ENCODE measurements at regions not wholly inside any gene's neighbourhood (a gene's known extent, or its start where the extent isn't known, plus 50 kb on each side); places are given as distances from the start of the nearest gene placed in this dataset.
A peak's percentile ranks its signal among the peaks of the same experiment; 100 is the strongest.

DNA sequence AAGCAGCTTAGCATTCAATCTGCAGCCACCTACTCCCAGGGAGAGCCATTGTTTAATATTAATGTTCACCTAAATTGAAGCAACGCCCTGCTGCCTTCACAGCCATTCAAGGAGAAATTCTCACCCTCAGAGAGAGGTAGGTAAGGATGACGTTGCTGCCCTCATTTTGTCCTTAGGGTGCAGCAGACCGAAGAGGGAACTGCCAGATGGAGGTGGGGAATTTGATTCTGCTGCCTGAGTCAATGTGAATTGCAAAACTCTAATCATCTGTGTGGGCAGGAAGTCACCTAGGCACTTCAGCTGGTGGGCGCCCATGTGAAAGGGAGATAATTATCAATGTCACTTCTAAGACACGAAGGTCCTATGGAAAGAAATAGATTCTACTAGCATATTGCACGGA, 503.4 kb downstream of the TBC1D4 start:
- H3K4me3 ChIP-seq (ENCODE audit: low read length): no peak overlapping the region
- DNase-seq (ENCODE audit: low read depth): peak; percentile 26
- TF ChIP-seq, protein P1, sequence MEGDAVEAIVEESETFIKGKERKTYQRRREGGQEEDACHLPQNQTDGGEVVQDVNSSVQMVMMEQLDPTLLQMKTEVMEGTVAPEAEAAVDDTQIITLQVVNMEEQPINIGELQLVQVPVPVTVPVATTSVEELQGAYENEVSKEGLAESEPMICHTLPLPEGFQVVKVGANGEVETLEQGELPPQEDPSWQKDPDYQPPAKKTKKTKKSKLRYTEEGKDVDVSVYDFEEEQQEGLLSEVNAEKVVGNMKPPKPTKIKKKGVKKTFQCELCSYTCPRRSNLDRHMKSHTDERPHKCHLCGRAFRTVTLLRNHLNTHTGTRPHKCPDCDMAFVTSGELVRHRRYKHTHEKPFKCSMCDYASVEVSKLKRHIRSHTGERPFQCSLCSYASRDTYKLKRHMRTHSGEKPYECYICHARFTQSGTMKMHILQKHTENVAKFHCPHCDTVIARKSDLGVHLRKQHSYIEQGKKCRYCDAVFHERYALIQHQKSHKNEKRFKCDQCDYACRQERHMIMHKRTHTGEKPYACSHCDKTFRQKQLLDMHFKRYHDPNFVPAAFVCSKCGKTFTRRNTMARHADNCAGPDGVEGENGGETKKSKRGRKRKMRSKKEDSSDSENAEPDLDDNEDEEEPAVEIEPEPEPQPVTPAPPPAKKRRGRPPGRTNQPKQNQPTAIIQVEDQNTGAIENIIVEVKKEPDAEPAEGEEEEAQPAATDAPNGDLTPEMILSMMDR (IDR thresholded peaks at IDR 0.05; ENCODE audit: insufficient read depth, low read depth, low read length, missing control alignments): no peak

DNA sequence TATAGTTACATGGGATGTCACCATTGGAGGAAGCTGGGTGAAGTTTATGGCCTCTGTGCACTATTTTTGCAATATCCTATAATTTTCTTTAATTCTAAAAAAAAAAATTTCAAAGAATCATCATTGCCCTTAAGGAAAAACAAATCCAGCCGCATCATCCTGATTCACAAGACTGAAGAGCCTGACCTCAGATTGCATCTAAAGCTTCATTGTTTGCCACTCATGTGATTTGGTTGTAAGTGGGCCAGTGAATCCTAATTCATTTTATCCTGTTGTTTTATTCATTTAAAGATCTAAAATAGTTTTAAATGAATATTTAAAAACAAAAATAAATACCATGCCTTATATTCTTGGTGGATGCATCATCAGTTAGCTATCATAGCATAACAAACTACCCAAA, 504.5 kb downstream of the TBC1D4 start:
- TF ChIP-seq, protein P1 (IDR thresholded peaks at IDR 0.05; ENCODE audit: insufficient read depth, low read depth, low read length, missing control alignments): no peak
- DNase-seq (ENCODE audit: low read depth): no peak
- H3K4me3 ChIP-seq (ENCODE audit: low read length): no peak overlapping the region

DNA sequence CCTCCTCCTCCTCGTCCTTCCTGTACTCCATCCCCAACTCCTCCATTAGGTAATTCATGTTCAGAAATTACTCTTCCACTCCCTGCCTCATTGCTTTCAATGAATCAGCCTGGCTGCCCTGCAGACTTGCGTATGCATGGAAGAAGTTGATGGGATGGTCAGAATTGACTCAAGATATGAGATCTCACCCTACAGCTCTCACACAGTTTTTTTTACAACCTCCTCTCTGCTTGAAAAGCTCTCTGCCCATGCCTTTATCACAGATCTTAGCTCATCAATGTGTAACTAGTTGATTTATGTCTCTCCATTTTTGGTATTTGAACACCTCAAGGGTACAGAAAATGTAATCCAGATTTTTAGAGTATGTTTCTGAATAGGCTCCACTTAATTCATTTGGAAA, 506.9 kb downstream of the TBC1D4 start:
- TF ChIP-seq, protein P1 (IDR thresholded peaks at IDR 0.05; ENCODE audit: insufficient read depth, low read depth, low read length, missing control alignments): no peak
- DNase-seq (ENCODE audit: low read depth): no peak

DNA sequence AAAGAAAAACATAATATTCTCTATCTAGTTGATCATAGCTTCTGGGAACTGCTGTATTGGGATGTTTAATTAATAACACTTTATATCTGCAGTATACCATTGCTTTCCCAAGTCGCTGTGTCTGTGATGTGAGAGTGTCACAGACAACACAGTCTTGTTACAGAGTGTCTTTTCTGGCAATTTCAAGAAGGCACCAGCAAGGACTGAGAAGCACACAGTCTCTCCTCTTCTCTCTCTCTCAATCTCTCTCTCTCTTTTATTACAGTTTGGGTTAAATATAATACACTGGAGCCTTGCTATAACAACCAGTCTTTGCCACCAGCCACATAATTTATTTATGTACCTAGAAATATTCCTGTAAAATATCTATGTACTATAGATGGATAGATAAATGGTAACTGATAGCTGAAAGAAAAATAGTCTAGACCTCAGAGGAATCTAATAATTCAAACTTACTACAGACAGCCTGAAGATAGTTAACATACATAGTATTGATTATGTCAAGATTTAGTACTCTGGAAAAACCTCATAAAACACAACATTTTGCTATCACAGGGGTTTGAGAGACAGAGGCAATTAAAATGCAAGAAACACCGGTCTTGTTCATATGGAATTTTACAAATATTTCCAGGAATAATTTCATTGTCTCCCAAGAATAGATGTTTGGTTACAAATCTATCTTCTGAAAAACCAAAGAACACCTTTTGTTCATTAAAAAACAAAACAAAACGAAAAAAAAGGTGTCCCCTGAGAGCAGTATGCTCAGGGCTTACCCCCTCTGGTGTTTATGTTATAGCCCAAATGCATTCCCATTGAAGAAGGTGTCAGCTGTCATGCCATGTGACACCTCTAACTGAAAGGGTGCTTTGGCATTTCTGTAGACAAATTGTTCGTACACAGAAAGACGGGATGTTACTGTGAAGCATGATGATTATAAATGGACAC, 507.8 kb downstream of the TBC1D4 start:
- no peak for DNase-seq (ENCODE audit: low read depth)
- TF ChIP-seq, protein P1 (IDR thresholded peaks at IDR 0.05; ENCODE audit: insufficient read depth, low read depth, low read length, missing control alignments): no peak
- H3K4me3 ChIP-seq (ENCODE audit: low read length): no peak overlapping the region

More for the DNA sequence above, 506.9 kb downstream of the TBC1D4 start:
- H3K4me3 ChIP-seq (ENCODE audit: low read length): no peak overlapping the region

DNA sequence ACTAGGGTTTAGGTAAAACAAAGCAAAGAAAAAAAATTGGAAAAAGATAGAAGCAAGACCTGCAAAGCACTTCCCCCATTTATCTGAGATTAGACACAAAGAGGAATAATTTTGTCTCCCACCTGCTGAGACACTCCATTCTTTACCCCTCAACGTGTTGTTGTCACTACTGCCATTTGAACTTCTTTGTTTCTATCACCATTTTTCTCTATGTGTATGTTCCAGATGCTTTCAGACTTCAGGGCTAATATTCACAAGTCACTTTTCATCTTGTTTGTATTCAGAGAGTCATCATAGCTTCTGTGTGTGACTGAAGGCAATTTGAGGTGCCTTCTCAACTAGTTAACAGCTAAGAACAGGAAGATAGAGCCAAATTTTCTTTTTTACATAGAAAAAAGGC, 512.5 kb downstream of the TBC1D4 start:
- TF ChIP-seq, protein P1 (IDR thresholded peaks at IDR 0.05; ENCODE audit: insufficient read depth, low read depth, low read length, missing control alignments): no peak
- no peak overlapping the region for H3K4me3 ChIP-seq (ENCODE audit: low read length)
- DNase-seq (ENCODE audit: low read depth): no peak

DNA sequence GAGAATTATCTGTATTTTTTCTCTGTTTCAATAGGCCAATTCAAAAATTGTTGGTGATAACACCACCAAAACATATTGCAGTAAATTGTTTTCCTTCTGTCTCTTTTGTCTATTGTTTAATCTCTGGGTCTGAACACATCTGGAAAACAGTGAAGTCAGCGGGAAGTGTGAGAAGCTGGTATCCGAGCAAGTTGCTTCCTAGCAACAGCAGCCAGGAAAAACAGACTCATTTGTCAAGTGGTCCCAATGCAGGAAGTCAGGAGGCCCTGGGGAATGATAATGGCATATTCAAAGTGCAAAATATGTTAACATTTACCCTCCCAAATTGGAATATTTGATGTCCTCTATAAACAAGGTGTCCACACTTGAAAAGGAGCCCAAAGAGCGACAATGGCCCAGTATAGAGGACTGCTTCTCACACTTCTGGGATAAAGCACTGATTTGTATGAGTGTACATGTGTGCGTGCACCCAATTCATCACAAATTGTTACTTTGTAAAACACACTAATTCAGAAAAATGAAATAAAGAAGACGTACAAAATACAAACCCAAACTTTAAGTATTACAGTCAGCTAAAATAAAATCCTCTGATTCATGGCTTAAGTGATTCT, 515.0 kb downstream of the TBC1D4 start:
- no peak for DNase-seq (ENCODE audit: low read depth)
- TF ChIP-seq, protein P1 (IDR thresholded peaks at IDR 0.05; ENCODE audit: insufficient read depth, low read depth, low read length, missing control alignments): no peak

More for the DNA sequence above, 515.0 kb downstream of the TBC1D4 start:
- no peak overlapping the region for H3K4me3 ChIP-seq (ENCODE audit: low read length)
